ENCODE measurements at regions not wholly inside any gene's neighbourhood (a gene's known extent, or its start where the extent isn't known, plus 50 kb on each side); places are given as distances from the start of the nearest gene placed in this dataset.

GRCh38 chr3:153756816-153757215, 364.4 kb upstream of the ARHGEF26 start:
- TF ChIP-seq POLR2A (IDR thresholded peaks at IDR 0.05; ENCODE audit: low read length): no peak
- TF ChIP-seq GATA1 (IDR thresholded peaks at IDR 0.05; ENCODE audit: low read depth, low read length): no peak
